ENCODE measurements at regions not wholly inside any gene's neighbourhood (a gene's known extent, or its start where the extent isn't known, plus 50 kb on each side); places are given as distances from the start of the nearest gene placed in this dataset.
A peak's percentile ranks its signal among the peaks of the same experiment; 100 is the strongest.

DNA sequence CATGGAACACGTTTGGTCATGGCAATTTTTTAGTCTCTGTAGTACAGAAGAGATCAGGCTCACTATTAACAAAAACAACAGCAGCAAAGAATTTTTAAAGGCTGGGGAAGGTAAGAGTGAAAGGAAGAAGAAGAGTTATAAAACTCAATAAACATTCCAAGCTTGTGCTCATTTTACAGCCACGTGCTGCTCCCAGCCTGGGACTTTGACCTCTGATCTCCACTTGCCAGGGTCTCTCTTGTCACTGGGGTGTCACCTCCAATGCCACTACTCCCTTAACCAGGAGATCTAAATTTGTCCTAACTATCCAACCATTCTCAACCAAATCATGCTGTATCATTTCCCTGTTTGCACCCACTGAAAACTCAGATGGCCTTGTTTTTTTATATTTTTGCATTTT is 605.1 kb downstream of the VRK1 start:
- DNase-seq (ENCODE audit: low read depth), result no peak

DNA sequence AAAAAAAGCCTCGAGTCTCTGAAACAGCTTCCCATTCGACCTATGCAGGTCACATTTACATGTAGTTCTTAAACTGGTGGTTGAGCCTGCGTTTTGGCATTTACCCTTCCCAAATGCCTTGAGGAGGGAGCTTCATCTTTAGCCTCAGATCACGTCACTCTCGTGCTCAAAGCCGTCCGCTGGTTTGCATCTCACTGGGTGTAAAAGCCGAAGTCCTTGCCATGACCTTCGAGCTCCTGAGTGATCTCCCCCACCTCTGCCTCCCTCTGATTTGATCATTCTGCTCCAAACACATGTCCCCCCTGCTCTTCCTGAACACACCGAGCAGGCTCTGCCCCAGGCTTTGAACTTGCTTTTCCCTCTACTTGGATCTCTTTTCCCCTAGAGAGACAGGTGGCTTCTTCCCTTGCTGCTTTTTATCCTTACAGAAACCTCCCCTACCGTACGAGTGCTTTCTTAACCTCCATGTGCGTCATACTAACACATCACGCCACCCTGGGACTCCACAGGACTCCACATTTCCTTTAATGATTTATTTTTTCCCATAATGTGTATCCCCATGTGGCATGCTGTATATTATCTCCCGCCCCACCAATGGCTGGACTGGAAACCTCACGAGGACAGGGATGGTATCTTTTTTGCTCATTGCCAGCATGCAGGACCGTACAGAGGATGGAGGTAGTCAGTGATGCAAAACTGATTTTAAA is 610.7 kb downstream of the VRK1 start:
- DNase-seq (ENCODE audit: low read depth), result no peak

DNA sequence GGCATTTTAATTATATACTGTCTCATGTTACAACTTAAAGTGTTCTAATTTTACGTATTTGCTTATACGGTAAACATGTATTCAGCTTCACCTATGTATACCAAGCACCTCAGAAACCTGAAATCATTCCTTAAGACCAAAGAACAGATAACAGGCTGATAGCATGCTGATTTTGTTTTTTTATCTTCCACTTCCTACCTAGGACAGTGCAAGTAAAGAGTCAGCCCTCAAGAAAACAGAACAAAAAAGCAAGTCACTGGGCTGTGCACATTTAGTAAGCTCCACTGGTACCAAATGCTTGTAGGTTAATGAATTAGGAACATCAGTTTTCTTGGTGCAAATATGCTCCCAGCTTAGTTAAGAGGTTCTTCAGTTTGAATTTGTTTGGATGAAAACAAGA is 611.3 kb downstream of the VRK1 start:
- DNase-seq (ENCODE audit: low read depth), result no peak

DNA sequence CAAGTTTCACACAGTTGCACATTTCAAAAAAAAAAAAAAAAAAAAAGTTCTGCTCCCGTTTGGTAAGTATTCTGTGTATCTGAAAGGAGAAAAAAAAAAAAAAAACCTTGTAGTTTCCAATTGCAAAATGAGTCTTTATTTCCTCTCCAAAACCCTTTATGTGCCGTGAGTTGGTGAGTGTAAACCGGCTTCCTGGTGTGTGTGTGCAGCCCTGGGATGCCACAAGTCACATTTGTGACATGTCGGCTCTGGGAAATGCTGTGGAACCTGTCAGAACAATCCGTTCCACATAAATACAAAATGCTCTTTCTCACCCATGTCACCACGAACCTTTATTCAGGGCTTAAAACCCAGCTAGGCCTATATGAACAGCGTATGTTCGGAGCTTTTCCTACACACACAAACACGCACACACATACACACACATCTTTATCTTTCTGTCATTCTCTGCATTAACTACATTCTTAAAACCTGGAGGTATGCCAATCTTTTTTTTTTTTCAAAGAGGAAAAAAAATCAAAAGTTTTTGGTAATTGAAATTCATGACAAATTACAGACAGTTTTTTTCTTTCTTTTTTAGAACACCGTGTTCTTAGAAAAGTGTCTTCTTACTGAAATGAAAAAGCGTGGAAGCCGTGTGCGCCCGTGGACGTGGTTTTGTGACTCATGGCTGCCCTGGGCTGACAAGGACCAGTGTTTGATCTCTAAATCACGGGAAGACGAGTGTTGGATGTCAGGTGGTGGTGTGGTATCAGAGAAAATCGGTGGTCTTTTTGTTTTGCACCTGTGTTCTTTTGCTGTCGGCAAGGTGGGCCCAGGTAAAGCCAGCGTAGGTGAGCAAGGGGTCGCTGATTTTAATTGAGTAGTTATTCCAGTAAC is 612.0 kb downstream of the VRK1 start:
- peak; percentile 19 for DNase-seq (ENCODE audit: low read depth)

DNA sequence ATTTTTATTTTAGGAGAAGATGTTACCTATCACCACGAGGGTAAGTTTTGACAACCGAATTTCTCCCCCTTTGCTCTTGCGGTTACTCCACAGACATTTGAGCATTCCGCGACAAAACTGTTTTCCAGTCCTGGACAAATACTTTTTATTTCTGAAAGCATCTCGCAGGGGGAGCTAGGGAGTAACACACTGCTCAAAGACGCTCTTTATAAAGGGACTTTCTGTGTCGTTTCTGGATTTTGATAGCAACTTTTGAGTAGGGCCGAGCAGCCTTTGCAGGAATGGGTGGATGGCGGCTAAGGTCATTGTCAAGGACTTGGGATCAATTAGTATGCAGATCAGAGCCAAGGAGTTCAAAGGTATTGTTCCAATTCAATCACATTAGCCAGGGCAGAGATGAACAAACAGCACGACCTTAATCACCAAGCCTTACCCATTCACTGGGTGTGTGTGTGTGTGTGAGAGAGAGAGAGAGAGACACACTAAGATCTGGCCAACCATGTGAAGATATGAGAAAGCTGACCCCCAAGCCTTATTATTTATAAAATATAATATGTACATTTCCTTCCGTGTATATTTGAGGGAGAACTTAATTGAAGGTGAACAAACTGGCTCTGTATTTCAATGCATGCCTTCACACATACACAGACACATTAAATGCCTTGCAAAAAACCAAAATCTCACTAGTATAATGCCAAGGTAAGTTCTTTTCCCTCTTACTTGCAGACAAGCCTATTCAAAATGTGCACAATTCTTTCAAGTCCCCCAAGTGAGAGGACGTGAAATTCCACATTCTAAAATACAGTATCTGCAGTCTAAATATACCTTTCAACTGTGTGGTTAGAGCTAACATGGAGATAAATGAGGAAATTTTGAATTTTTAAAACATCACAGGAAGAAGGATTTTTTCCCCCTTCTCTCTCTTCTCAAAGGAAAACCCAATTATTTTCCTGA is 613.8 kb downstream of the VRK1 start:
- DNase-seq (ENCODE audit: low read depth), result no peak

DNA sequence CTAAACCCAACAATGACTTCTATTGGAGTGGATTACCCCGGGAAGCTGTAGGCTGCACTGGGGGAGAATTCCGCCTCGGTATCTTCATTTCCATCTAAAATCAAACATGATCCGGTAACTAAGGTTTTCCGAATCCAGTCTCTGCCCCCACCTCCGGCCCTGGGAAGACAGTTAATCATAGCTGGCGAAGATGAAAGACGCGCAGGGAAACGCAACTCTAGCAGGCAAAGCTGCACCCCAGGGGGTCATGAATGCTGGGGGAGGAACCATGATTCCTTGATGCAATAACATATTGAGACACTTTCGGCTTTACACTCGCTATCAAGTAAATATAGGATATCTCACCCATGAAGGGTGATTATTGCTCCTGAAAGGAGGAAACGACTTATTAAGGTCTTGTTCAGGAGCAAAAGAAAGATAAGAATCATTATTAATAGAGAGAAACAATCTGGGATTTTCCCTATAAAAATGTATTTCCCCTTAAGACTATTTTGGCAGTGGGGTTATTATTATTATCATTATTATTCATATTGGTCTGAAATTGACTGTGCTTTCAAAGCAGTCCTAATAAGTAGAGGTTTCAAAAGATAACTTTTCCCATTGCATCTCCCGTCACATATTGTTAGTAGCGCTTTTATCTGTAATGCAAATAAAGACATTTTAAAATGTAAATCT is 614.9 kb downstream of the VRK1 start:
- DNase-seq (ENCODE audit: low read depth), result no peak

DNA sequence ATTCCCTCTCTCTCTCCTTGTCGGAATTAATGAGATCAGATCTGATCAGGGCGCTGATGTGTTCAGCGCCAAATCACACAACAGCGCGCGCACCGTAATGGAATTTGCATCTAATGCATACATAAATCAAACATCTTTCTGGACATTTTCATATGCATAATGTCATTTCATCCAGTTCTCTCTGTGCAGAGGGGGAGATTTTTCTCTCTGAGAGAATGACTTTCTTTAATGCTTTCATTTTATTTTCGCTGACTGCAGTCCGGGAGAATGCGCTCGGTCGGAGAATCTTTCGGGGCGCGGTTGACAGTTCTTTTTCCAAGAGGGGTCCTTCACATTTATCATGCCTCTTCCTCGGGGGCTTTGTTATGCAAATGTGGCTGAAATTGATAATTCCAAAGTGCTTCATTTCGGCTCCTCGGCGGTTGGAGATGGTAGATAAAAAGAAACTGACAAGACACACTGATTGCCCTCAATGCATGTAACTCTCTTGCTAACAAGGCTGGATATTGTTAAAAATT is 615.9 kb downstream of the VRK1 start:
- no peak for DNase-seq (ENCODE audit: low read depth)

DNA sequence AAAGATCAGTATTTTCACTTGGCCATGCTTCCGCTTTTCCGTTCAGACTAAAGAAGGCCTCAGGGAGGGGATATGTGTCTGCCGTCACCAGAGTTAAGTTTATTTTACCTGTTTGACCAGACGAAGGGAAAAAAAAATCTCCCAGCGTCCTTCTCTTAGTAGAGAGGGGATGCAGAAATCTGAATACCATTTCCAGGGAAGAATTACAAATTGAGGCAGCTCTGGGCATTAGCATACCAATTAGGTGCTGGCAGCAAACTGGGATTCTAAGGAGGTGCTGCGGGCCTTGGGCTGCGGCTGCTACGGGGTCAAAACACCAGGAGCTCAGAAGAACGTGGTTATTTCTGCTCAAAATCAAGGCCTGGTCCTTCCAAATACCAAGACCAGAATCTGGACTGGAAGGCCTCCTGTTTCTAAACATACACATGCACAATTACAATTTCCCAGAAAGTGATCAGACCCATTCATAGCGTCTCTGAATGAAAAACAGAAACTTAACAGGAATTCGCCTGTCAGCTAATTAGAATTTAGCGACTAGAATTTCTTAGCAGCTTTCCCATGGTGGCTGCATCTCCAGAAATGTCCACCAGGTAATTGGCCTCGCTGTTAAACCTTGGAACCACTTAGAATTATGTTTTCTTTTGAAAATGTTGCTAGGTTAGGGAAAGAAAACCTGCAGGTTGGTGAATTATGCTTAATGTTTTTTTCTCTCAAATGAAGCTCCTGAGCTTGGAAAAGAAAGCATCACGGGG is 617.0 kb downstream of the VRK1 start:
- DNase-seq (ENCODE audit: low read depth), result no peak

DNA sequence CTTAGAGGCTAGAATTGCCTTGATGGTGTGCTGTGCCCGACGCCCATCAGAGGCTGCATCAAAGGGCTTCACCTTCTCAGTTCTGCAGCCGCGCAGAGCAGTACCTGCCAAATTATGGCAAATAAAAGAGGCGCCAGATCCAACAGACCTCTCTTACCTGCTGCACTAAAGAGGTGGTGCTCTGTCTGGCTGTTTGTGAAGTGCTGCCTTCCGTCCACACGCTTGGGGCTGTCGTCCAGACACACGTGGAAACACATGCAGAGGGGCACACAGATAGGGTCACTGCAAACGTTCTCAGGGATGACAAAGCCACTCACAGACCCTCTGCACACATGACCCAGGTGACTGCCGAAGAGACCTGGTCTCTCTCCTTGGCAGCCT is 617.5 kb downstream of the VRK1 start:
- DNase-seq (ENCODE audit: low read depth), result no peak

DNA sequence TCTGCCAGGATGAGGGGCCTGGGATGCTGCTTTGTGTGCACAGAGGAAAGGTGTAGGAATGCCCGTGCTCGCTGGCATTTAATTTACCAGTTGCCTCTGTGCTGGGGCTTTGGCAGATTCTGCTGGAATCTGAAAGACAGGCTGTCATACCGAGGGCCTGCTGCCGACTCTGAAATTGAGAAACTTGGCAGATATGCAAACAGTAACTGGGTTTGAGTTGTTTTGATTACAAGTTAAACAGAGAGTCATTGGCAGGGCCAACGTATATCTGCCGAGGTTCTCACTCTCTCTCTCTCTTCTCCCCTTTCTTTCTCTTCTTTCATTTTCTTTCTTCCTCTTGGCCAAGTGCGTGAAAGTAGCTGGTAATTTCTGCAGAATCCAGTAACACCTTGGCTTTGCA is 618.7 kb downstream of the VRK1 start:
- no peak for DNase-seq (ENCODE audit: low read depth)

DNA sequence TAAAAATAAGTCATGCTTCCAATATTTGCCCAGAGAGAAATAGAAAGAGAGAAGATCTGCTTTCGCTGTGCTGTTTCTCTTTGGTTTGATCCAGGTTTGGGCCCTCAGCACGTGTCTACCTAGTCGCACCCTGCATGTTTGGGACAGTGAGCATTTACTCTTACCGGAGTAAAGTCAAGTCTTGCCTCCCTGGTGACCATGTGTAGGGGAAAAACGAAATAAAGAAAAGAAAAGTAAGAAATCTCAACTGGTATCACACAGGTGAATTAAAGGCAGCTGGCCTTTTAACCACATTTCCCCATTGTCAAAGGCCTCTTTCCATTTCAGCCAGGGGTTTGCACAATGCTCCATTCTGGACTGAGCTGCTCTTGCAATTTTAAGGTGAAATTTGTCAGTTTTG is 619.4 kb downstream of the VRK1 start:
- no peak for DNase-seq (ENCODE audit: low read depth)

DNA sequence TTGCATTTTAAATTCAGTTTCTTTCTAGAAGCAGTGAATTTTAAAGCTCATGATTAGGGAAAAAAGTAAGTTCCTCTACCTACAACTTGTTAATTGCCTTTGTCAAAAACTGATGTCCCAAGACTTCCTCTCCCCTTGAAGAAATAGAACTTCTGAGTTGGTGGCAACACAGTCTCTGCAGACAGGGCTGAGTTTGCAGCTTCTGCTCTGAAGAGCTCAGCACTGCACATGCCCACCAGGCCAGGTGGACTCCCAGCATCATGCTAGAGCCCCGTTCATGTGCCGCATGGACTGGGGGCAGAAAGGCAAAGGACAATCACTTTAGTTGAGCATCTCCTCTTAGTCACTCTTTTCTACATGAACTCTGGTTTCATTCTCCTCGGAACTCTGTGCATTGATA is 620.1 kb downstream of the VRK1 start:
- no peak for DNase-seq (ENCODE audit: low read depth)

DNA sequence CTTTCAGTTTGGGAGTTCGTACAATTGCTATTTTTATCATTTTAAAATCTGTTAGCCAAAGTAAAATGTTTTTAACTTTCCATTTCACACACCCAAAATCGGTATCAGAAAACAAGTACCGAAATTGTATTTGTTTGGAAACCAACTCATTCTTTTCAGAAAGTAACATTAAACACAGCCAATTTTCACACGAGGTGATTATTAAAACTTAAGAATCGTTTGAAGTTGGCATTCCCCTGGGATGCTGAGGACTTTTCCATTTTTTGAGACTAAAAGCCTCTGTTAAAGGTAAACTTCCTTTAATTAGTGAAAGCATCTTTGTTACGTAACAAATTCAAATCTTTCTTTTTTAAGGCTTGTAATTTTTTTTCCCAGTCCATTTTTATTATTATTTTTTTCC is 623.0 kb downstream of the VRK1 start:
- no peak for DNase-seq (ENCODE audit: low read depth)

DNA sequence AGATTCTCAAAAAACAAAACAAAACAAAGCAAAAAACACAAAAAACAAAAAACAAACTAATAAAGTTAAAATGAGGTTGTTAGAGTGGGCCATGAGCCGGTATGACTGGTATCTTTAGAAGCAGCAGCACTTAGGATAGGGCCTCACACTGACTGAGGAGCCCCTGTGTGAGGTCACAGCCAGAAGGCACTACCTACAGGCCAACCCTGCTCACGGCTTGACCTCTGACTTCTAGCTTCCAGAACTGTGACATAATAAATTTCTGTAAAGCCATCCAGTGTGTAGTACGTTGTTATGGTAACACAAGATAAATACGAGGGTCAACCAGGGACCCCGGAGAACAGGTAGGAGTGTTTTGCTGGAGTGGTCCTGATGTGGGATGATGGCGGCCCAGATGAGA is 629.6 kb downstream of the VRK1 start:
- DNase-seq (ENCODE audit: low read depth), result no peak

DNA sequence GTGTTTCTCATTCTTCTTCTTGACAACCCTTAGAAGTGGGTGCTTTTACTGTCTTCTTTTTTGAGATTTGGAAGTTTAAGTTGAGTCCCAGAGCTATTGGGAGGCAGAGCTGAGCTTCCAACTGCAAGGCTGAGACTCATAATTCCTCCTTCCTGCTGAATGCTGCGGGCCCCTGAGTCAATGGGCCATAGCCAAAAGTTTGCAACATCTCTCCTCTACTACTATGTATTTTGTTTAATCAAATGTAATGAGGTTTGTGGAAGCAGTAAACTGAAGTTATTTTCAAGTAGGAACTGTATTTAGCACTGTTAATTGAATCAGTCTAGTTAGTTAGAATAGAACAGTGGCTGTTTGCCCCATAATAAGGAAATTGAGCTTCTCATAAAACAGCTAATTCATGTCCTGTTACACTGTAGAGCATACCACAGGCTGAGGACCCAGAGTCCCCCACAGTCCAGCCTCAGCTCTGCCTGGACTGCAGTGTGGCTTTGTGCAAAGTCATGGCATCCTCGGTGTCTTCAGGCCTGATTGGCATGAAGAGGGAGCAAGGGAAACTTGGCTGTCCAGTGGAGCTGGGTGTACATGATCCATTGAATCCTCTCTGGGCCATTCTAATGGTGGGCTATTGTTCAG is 631.7 kb downstream of the VRK1 start:
- DNase-seq (ENCODE audit: low read depth), result no peak

DNA sequence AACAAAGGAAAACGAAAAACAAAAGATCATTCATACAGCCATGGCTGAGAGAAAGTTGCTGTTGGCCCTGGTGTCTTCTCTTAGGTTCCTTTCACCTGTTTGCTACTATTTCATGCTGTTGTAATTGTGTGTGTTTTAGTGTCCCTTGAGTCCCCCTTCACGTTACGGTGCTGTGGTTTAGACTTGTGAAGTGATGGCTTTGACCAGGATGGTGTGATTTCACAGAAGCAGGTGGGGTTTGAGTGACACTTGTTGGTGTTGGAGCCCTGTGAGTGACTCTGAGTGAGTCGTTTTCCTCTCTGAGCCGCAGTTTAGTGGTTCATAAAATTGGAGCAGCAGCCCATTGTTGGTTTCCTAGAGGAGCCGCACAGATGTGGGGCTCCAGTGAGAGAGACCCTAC is 635.4 kb downstream of the VRK1 start:
- no peak for DNase-seq (ENCODE audit: low read depth)

DNA sequence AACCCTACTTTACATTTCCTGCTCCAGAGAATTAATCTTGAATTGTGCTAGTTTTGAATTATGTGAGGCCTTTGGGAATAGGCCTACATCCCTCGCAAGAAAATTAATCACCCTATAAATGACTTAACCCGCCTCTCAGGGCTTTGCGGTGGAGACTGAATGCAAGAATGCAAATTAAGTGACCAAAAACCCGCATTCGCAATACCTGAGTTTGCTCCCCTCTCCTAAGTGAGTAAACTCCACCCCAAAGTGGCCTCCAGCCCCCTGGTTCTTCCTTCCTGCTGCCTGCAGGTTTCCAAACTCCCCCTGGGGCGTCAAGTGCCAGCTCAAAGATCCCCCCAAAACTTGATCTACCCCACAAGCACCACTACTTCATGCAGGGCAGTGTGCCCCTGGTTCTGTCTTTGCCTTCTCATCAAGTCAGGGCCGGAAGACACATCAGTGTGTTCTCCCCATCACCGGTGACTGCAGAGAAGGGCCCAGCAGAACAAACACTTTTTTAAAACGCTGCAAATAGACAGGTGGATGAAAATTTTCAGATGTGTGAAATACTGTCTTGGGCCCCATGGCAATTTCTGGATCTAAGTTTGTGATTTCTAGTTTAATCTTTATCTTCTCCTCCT is 644.7 kb downstream of the VRK1 start:
- no peak for DNase-seq (ENCODE audit: low read depth)

DNA sequence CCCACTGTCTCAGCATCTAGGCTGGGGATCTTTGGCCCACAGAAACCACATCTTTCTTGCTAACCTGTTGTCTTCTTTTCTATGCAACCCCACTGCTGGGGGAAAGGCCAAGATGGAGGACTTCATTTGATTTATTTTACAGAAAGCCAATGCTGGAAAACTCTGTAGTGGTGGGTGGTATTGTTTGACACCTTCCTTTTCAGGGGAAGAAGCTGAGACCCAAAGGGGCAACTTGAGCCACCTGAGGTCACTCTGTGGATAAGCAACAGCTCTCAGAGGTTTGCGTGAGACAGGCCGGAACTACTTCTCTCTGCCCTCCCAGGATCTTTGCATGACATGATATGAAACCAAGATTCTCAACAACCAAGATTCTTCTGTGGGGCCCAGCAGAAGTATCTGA is 645.2 kb downstream of the VRK1 start:
- DNase-seq (ENCODE audit: low read depth), result no peak

DNA sequence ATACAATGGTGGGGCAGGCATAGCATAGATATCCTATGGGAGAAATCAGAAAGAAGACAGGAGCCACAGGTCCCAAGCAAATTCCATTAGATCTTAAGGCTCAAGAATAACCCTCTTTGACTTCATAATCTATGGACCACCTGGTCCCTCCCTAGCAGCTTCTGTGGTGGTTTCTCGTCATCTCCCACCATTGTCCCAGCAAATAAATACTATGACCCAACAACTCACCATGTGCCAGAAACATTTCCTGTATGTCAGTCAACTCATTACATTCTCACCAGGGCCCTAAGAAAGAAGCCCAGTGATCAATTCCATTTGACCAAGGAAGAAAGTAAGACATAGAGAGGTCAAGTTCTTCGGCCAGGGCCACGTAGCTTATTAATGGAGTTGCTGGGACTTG is 646.2 kb downstream of the VRK1 start:
- DNase-seq (ENCODE audit: low read depth), result no peak

DNA sequence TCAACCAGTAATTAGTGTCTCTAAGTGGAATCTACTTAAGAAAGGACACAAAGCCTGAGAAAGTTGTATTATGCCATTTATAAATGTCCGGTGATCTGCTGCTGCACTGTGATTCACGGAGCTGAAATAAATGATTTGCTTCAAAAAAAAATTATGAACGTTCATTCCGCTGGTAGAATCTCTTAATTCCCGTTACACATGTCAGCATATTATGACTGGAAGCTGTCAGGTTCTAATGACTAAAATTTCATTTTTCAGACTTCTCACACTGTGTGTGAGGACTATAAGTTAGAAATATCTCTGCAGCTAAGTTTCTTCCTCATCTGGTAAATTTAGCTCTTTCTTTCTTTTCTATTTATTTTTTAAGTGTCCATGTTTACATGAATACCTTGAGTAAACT is 647.1 kb downstream of the VRK1 start:
- no peak for DNase-seq (ENCODE audit: low read depth)
